Fibroblast of the conjunctiva (primary cell): ENCODE measurements at regions not wholly inside any gene's neighbourhood (a gene's known extent, or its start where the extent isn't known, plus 50 kb on each side); places are given as distances from the start of the nearest gene placed in this dataset.
A peak's percentile ranks its signal among the peaks of the same experiment; 100 is the strongest.
"Not testable (repeated sequence)": the region's sequence is repeated elsewhere in the genome, so short reads cannot be mapped to it uniquely, and the experiment has no call there.

Experiments used
- DNase-seq: peaks from one replicate; pipeline ENCODE4 v3.0.0-alpha.2; 2010; ENCODE audit warnings: low read depth

GRCh38 chr5:28305891-28306290, 1267.5 kb upstream of the CDH9 start:
- DNase-seq = no peak

DNA sequence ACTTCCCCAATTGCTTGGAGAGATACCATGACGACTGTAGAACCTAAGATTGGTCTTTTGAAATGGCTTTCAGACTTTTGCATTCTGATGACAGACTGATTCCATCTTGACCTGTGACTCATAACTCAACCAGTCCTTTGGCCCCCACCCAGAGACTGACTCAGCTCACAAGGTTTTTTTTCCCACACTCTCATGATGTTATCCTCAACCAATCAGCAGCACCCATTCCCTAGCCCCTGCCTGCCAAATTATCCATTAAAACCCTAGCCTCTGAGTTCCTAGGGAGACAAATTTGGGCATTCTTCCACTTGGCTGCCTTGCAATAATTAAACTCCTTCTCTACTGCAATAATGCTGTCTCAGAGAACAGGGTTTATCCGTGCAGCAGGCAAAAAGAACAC, 1263.3 kb upstream of the CDH9 start:
- DNase-seq = peak; percentile 76

DNA sequence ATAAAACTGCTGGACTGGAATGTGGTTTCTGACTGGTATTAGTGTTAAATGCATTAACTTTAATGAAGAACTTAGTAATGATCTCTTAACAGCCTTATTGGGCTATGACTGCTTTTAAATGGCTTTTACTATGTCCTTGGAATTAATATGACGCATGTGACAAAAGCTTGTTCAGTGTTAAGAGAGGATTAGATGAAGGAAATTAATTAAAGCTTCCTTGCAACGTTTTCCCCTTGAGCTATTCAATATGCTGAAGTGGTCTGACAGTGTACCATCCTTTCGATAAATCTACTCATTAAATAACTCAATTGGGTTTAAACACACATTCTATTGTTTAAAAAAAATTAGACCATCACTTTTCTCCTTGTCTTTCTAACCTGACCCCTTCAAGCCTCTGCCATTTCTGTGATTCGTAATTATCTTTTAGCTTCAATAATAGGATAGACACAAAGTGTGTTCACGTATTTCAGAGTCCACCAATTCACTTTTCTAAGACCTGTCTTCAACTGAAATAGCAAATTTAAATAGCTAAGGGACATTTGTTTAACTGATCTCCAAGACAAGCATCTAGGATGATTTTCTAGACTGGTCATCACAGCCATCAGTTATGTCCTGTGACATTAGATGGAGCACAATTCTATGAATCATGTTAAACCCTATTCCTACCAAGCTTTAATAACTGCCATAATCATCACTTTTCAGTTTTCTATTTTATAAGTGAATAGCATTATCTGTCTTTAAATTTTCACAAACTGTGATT, 1258.0 kb upstream of the CDH9 start:
- no peak for DNase-seq

GRCh38 chr5:28287021-28287420, 1248.6 kb upstream of the CDH9 start:
- not testable (repeated sequence) for DNase-seq

DNA sequence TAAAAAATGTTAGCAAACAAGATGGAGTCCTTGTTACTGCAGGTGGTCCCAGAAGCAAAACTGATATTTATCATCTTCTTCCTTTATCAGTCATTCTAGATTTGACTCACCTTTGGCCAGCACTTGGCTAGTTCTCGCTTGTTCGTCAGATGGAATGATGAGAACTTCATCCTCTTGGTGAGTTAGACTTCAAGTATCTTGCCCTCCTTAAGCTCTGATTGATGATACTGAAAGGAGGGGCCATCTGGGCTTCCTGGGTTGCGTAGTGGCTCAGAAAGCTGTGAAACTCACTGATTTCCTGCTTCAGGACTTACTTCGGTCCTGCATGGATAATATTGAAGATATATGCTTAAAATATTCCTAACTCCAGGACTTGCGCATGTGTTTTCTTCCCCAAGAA, 1248.2 kb upstream of the CDH9 start:
- DNase-seq = no peak

DNA sequence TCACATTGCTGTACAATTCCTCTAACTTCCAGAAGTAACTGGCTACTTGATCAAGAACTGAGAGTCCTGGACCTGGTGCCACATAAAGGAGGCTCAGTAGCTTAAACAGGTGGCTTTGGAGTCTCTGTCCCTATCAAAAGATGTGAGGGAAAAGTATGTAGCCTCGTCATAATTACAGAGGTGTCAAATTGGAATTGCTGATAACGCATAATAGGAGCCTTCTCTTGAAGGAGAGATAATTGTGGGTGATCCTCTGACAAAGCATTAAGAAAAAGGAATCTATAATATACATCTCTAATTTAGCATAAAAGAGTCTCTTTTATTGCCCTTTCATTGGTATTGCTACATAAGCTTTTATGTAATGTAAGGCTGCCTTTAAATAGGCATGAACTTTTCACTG, 1246.4 kb upstream of the CDH9 start:
- no peak for DNase-seq

DNA sequence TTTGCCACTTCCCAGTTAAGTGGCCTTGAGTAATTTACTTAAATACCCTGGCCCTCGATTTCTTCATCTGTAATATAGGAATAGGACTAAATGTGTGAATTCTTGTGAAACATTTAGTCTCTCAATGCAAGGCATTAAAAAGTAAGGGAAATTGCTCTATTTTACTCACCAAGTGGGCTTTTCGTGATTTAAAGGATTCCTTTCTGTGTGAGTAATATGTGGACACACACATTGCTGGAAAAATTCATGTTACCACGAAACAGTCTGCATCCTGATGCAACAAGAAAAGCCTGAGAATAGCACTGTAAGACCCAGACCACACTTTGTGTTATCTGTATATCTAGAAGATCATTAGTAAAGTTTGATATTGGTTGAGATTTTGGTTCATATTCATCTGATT, 1243.0 kb upstream of the CDH9 start:
- peak; percentile 16 for DNase-seq

DNA sequence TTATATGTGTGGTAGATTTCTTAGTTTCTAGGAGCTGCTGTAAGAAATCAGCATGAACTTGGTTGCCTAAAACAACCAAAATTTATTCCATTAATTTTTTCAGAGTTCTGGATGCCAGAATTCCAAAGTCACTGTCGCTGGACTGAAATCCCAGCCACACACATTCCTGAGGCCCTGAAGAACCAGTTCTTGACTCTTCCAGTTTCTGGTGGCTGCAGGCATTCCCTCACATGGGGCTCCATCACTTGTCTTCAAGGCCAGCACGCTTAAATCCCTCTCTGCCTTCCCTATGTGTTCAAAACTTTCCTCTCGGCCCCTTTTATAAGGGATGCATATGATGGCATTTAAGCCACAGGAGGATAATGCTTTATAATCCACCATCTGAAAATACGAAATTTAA, 1237.5 kb upstream of the CDH9 start:
- no peak for DNase-seq

- no peak for DNase-seq
Measured at GRCh38 chr5:28269978-28270377, 1231.6 kb upstream of the CDH9 start.

- no peak for DNase-seq
Measured at GRCh38 chr5:28265877-28266276, 1227.5 kb upstream of the CDH9 start.

DNA sequence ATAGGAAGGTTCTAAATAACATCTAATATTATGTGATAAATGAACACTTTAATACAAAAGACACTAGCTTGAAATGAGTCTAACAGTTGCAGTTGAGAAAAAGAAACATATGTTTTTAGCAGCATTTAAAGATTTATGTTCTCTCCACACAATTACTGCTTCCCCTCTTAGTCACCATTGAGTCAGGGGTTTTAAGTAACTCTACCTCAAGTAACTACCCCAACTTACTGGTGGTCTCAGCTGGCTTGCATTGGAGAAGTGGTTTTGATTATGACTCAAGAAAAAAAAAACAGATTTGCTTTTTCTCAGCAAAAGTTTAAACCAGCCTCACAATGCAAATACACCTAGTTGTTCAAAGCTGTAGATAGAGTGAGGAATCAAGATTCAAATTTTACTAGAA, 1216.5 kb upstream of the CDH9 start:
- DNase-seq = no peak

- no peak for DNase-seq
Measured at GRCh38 chr5:28253431-28253830, 1215.0 kb upstream of the CDH9 start.

GRCh38 chr5:28249771-28250415, 1211.5 kb upstream of the CDH9 start:
- no peak for DNase-seq

DNA sequence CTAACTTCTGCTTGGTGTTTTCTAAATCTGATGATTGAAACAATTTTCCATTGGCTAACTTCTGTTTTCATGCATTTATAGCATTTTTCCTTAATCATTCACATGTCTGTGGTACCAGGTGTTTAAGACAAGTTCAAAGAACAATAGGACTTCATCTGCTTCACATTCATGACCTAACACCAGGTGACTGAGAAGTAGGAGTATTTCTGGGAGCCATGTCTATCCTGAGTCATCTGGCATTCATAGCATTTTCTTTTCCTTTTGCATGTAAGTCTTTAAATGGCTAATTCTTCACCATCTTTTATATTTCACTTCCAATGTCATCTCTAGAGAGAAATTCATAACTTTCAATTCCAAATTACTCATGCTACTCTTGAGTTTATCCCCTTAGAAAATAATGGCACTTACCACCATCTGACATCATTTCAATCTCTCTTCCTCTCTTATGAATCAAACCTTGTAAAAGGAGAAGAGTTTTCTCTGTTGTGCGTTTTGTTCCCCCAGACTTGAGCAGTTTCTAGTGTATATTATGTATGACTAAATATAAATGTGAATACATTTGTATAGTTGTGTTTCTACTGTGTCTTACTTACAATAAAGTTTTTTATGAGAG, 1196.1 kb upstream of the CDH9 start:
- no peak for DNase-seq

DNA sequence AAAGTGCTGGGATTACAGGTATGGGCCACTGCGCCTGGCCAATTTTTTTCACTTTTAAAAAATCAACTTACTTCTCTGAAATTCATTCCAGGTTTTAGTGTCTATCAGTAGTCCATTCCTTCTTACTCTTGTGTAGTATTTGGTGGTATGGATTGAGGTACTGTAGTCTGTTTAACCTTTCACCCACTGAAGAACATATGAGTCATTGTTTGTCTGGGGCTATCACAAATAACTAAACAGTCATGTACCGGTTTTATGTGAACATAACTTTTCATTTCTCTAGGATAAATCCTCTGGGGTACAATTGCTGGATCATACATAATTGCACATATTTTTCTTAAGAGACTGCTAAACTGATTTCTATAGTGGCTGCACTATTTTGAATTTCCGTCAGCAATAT, 1188.0 kb upstream of the CDH9 start:
- DNase-seq = no peak

DNA sequence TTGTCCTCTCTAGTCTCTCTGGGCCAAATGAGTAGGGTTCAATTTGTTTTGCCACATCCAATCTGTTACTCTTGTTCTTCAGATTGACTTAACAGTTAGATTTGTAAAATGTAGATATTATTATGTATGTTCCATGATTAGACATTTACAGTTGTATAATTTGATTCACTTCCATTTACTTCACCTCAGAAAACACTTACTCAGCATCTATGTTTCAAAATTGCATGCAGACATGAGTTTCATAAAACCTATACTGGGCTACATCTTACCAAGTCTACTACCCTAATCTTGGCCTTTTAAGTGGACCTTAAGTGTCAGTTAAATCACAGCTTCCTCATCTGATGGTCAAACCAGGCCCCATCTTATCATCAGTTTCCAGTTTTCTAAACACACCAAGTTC, 1181.2 kb upstream of the CDH9 start:
- no peak for DNase-seq

DNA sequence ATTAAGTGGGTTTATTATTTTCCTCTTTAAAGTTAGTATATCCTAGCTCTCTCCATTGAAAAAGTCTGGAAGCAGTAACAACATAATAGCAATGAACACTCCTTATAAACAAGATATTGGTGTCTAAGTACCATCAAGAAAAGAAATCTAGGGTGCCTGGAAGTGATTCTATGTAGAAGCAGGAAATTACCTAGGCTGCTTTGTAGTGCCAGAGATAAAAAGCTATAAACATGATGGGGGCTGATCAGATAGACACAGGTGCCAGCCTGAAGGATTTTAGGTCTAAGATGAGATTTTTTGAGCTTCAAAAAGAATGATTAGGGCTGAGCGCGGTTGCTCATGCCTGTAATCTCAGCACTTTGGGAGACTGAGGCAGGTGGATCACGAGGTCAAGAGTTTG, 1179.3 kb upstream of the CDH9 start:
- DNase-seq = no peak

DNA sequence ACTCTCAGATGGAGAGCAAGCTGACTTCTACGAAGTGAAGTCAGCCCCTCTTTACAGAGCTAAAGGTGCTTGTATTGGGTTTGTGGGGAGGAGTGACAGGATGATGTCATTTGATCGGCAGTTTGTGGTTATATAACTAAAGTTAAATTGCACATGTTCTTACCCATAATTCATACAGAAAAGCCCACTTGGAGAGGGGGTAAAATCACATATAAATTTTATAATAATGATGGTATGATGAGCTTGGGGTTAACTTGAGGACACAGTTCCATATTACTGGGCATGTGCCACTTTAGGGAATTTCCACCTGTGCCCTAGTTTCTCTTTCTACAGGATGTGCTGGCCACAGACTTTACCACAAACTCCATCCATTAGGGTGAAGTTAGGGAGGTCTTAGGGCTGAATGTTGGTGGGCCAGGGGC, 1178.6 kb upstream of the CDH9 start:
- DNase-seq = no peak

DNA sequence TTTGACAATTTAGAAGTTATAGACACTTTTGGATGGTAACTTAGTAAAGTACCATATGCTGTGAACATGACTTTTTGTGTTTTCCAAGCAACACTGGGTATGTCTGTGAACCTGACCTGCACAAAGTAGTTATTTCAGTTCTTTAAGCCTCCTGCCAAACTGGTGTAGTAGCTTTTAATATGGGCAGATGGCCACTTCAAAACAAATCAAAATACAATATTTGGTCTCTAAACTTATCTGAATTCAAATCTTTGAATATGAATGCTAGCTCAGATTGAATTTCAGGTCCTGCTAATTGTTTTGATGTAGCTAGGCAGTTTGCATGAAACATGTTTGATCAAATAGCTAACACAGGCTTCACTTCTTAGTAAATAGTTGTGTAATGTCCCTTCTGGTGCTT, 1176.7 kb upstream of the CDH9 start:
- DNase-seq = no peak

- DNase-seq = no peak
Measured at GRCh38 chr5:28214292-28214691, 1175.9 kb upstream of the CDH9 start.

DNA sequence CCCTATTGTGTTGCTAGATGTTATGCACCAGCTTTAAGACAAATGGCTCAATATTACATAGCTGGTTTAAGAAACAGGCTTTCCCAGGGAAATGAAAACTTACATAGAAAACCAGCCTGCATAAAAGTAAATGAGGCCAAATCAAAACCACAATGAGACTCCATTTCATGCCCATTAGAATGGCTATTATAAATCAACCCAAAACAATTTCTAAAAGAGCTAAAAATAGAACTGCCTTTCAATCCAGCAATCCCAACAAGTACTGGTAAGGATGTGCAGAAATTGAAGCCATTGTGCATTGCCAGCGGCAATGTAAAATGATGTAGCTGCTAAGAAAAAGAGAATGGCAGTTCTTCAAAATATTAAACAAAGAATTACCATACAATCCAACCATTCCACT, 1170.0 kb upstream of the CDH9 start:
- DNase-seq = no peak

- no peak for DNase-seq
Measured at GRCh38 chr5:28190011-28190410, 1151.6 kb upstream of the CDH9 start.

DNA sequence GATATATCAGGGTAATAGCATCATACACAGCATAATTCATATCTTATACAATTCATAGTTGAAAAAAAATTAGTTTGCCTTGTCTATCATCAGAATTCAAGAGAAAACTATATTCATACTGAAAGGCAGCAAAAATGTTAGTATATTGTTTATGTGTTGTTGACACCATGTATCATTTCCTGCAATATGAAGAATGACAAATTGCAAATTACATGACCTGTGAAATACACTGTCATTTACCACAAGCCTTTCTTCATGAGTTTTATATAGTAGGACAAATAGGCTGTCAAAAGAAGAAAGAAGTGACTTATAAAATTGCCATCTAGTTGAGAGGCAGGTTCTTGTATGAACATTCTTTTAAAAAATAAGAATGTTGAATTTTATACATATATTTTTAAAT, 1136.3 kb upstream of the CDH9 start:
- DNase-seq = no peak

DNA sequence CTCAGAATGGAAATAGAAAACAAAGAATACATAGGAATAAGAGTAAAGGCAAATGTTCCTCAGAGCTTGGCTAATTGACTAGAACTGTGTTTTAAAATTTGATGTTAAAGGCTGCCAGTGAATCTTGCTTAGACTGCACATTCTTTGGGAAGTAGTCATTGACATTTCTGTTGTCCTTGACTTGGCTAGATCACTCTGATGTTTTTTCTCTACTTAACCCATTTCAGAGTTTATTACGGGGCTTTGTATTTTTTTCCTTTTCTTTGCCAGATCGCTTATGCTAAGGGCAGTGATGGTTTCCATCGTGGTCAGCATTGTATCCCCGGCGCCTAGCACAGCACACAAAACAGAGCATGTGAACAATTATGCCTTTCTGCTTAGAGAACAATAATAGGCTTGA, 1126.7 kb upstream of the CDH9 start:
- DNase-seq = peak; percentile 47
